ENCODE measurements at regions not wholly inside any gene's neighbourhood (a gene's known extent, or its start where the extent isn't known, plus 50 kb on each side); places are given as distances from the start of the nearest gene placed in this dataset.

- no peaks in the 10 kb centered on the region for H3K36me3 ChIP-seq
- no peaks in the 10 kb centered on the region for H3K9me3 ChIP-seq
- no peak overlapping the region for H3K4me3 ChIP-seq
- H3K27ac ChIP-seq: no peak overlapping the region
- no peak for DNase-seq
- no peaks in the 10 kb centered on the region for H3K4me1 ChIP-seq
- H3K27me3 ChIP-seq: no peaks in the 10 kb centered on the region
- TF ChIP-seq POLR2A (IDR thresholded peaks at IDR 0.05): no peak
- TF ChIP-seq, protein P1, sequence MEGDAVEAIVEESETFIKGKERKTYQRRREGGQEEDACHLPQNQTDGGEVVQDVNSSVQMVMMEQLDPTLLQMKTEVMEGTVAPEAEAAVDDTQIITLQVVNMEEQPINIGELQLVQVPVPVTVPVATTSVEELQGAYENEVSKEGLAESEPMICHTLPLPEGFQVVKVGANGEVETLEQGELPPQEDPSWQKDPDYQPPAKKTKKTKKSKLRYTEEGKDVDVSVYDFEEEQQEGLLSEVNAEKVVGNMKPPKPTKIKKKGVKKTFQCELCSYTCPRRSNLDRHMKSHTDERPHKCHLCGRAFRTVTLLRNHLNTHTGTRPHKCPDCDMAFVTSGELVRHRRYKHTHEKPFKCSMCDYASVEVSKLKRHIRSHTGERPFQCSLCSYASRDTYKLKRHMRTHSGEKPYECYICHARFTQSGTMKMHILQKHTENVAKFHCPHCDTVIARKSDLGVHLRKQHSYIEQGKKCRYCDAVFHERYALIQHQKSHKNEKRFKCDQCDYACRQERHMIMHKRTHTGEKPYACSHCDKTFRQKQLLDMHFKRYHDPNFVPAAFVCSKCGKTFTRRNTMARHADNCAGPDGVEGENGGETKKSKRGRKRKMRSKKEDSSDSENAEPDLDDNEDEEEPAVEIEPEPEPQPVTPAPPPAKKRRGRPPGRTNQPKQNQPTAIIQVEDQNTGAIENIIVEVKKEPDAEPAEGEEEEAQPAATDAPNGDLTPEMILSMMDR (IDR thresholded peaks at IDR 0.05): no peak
- intact Hi-C loops (cut with DNase I; ENCODE audit: low total_unique reads): no loop called here
Observed at GRCh38 chr21:33168886-33169285, 60.9 kb upstream of the IFNAR2 start.

DNA sequence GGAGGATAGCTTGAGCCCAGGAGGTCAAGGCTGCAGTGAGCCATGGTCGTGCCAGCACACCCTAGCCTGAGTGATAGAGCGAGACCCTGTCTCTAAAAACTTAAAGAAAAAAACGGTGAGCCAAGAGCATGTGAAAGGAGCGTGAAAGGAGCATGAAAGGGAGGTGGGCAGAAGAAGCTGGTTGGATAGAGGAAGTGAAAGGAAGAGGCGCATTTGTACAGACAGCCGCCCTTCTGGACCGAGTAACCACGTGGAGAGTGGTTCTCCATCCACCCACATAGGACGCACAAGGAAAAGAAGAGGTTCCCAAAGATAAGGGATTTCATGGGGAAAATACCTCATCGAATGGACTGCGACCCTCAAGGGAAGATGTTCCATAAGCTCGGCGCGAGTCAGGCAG is 60.4 kb upstream of the IFNAR2 start:
- DNase-seq: no peak
- H3K9me3 ChIP-seq: no peaks in the 10 kb centered on the region
- H3K4me3 ChIP-seq: no peak overlapping the region
- no peaks in the 10 kb centered on the region for H3K36me3 ChIP-seq
- H3K4me1 ChIP-seq: no peaks in the 10 kb centered on the region
- H3K27ac ChIP-seq: no peak overlapping the region
- TF ChIP-seq, protein P1 (IDR thresholded peaks at IDR 0.05): no peak
- H3K27me3 ChIP-seq: no peaks in the 10 kb centered on the region
- intact Hi-C loops (cut with DNase I; ENCODE audit: low total_unique reads): no loop called here

DNA sequence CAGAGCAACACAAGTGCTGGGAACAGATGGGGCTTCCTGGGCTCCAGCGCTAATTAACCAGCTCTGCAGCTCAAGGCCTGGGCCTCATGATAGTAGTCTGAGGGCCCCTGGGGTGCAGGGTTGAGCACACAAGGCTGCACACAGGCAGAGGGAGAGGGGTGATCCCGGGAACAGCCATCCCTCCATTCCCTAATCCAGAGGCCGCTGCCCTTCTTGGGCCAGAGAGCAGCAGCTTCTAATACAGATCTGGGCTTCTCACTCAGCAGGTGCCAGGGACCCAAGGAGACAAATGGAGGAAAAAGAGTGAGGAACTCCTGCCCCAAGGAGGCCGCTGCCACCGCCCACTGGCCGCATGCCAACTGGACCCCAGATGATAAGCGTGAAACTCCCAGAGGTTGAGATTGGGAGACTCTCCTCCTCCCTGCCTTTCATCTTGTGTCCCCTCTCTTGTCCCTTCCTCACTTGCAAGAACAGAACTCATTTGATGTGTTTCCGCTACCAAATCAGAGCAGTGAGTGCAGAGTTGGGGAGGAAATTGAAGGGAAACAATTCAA is 58.0 kb upstream of the IFNAR2 start:
- no peak for TF ChIP-seq POLR2A (IDR thresholded peaks at IDR 0.05)
- TF ChIP-seq, protein P1 (IDR thresholded peaks at IDR 0.05): no peak
- no peak overlapping the region for H3K4me3 ChIP-seq
- no peaks in the 10 kb centered on the region for H3K36me3 ChIP-seq
- no peak for DNase-seq
- H3K27me3 ChIP-seq: no peaks in the 10 kb centered on the region
- no peaks in the 10 kb centered on the region for H3K9me3 ChIP-seq
- intact Hi-C loops (cut with DNase I; ENCODE audit: low total_unique reads): no loop called here
- H3K4me1 ChIP-seq: no peaks in the 10 kb centered on the region
- H3K27ac ChIP-seq: no peak overlapping the region

GRCh38 chr21:33174756-33175155 is 55.0 kb upstream of the IFNAR2 start:
- Histone ChIP-seq H3K4me3 (no peak overlapping the region), H3K27ac (no peak overlapping the region), H3K4me1 (no peaks in the 10 kb centered on the region), H3K27me3 (no peaks in the 10 kb centered on the region), H3K36me3 (no peaks in the 10 kb centered on the region), H3K9me3 (no peaks in the 10 kb centered on the region)
- DNase-seq: no peak
- TF ChIP-seq POLR2A (IDR thresholded peaks at IDR 0.05): no peak
- TF ChIP-seq, protein P1 (IDR thresholded peaks at IDR 0.05): no peak
- intact Hi-C loops (cut with DNase I; ENCODE audit: low total_unique reads): no loop called here
